Cardiac muscle cell (in vitro differentiated cells and primary cell): ENCODE measurements at regions not wholly inside any gene's neighbourhood (a gene's known extent, or its start where the extent isn't known, plus 50 kb on each side); places are given as distances from the start of the nearest gene placed in this dataset.

Source experiments
- DNase-seq, 2 donors: peaks; one replicate each; pipeline versions ENCODE4 v3.0.0 to v3.0.0-alpha.2; 2010 to 2017; ENCODE audit warnings: low read depth in 1 of 2, low spot score in 1 of 2
- H3K27ac ChIP-seq: fragments of 200-600 bp; sonication (generic); 2 replicates; pipeline ENCODE4 v1.5.1; 2016
- H3K27me3 ChIP-seq: fragments of 200-600 bp; sonication (generic); 2 replicates; pipeline ENCODE4 v1.6.0; 2016; ENCODE audit warnings: control low read depth
- H3K36me3 ChIP-seq: fragments of 200-600 bp; sonication (generic); 2 replicates; pipeline ENCODE4 v1.5.1; 2016; ENCODE audit warnings: control low read depth
- H3K4me1 ChIP-seq: fragments of 200-600 bp; sonication (generic); 2 replicates; pipeline ENCODE4 v1.8.1; 2017; ENCODE audit warnings: low read depth, mild to moderate bottlenecking, mixed run types
- H3K4me3 ChIP-seq: fragments of 200-600 bp; sonication (generic); 2 replicates; pipeline ENCODE4 v1.5.1; 2016; ENCODE audit warnings: mild to moderate bottlenecking
- H3K9me3 ChIP-seq: fragments of 200-600 bp; sonication (generic); 2 replicates; pipeline ENCODE4 v1.5.1; 2017; ENCODE audit warnings: low read depth, mild to moderate bottlenecking, control low read depth
- TF ChIP-seq, protein P1 (sequence below): IDR thresholded peaks from 2 replicates; pipeline ENCODE4 v1.5.1; 2012; ENCODE audit warnings: low read depth, mild to moderate bottlenecking, low read length

DNA sequence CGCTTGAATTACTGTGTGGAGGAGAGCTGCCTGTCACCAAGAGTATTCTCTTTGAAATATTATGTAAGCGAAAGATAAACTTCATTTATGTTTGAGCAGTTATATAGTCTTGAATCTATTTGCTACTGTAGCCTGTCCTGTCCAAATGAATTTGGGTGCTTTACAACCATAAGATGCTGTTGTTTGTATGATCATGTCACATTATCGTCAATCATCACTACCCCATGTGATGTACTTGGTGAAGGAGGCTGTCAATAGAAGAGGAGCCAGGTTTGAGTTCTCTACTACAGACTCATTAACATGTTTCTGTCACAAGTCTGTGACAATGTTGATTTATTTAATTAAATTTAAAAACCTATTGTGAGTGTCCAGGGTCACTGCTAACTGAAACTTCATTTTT, 403.3 kb upstream of the MEF2C start:
- H3K27me3 ChIP-seq, result no peaks in the 10 kb centered on the region
- H3K27ac ChIP-seq, result no peak overlapping the region
- H3K4me1 ChIP-seq, result peaks cover 9% of the 10 kb centered on the region
- no peaks in the 10 kb centered on the region for H3K9me3 ChIP-seq
- DNase-seq, result no peak
- H3K36me3 ChIP-seq, result no peaks in the 10 kb centered on the region
- no peak overlapping the region for H3K4me3 ChIP-seq
- TF ChIP-seq, protein P1, sequence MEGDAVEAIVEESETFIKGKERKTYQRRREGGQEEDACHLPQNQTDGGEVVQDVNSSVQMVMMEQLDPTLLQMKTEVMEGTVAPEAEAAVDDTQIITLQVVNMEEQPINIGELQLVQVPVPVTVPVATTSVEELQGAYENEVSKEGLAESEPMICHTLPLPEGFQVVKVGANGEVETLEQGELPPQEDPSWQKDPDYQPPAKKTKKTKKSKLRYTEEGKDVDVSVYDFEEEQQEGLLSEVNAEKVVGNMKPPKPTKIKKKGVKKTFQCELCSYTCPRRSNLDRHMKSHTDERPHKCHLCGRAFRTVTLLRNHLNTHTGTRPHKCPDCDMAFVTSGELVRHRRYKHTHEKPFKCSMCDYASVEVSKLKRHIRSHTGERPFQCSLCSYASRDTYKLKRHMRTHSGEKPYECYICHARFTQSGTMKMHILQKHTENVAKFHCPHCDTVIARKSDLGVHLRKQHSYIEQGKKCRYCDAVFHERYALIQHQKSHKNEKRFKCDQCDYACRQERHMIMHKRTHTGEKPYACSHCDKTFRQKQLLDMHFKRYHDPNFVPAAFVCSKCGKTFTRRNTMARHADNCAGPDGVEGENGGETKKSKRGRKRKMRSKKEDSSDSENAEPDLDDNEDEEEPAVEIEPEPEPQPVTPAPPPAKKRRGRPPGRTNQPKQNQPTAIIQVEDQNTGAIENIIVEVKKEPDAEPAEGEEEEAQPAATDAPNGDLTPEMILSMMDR, result no peak

DNA sequence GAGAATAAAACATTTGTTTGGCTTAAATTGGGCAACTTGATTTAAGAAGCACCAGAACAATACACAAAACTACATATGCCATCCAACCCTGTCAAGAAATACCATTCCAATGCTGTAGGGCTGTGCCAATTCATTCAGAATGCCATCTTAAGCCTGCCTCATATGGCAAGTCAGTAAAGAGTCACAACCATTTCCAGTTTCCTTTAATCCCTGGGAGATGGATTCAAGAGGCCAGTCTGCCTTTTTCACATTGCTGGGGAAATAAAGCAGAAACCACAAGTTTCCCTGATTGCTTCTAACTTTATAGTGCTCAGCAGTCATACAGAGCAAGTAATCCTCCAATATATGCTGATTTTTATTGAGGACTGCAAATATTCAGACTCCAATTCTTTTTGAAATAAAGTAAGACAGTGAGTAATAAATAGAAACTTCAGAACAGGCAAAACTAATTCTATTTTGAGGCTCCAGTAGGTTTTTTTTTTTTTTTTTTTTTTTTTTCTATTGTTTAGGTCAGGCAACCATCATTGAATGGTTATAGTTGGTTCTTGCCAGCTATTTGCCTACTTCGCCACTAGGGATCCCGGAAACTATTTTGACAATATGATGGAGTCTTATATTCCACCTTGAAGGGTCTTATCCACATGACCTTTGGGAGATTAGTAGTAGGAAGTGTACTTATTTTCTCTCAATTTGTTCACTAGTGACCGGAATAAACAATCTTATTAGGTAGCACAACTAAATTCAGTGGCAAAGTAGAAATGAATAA, 400.9 kb upstream of the MEF2C start:
- no peaks in the 10 kb centered on the region for H3K9me3 ChIP-seq
- peaks cover 24% of the 10 kb centered on the region for H3K4me1 ChIP-seq

DNA sequence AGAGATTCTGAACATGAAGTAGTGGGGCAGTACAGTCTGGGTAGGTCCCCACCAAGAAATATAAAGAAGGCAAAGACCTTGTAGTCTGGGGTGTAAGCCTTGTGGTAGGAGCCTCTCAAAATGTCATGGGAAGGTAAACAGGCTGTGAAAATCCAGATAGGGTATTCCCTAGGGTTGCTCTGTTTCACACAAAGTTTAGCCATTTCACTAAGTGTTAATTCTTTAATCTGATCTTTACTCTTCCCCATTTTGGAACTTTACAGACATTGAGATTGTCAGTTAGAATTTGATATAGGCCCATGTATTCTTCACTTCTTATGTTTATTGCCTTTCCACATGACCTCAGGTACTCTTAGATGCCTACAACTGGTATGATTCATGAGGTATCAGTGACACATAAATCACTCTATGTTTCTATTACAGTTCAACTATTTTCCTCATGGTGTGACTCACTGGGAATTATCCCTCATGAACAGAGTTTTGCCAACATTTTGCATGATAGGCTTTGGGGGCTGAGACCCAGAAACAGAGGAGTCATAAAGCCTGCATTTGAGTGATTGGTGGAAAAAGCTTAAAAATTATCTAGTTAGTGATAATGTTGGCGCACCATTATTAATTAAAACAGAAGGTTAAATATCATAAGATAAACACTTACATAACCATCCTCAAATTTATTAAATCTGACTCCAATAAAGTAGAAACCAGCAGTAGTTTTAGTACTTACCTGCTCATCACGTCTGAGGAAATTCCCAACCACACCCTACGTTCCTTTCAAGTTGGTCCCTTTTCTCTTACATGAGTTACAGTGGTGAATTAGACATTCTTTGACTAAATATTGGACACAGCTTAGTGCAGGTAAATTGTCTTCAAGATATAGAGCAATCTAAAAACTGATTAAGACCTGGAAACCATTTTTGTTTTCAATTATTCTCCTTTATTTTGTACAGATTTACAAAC, 399.8 kb upstream of the MEF2C start:
- no peak overlapping the region for H3K4me3 ChIP-seq
- no peaks in the 10 kb centered on the region for H3K27me3 ChIP-seq
- no peaks in the 10 kb centered on the region for H3K9me3 ChIP-seq
- TF ChIP-seq, protein P1, result no peak
- H3K36me3 ChIP-seq, result no peaks in the 10 kb centered on the region
- peaks cover 24% of the 10 kb centered on the region for H3K4me1 ChIP-seq
- DNase-seq, result peak in 1 of 2 donors; percentile 22
- no peak overlapping the region for H3K27ac ChIP-seq

More for the DNA sequence above, 400.9 kb upstream of the MEF2C start:
- Histone ChIP-seq H3K36me3 (no peaks in the 10 kb centered on the region), H3K27me3 (no peaks in the 10 kb centered on the region), H3K27ac (no peak overlapping the region), H3K4me3 (no peak overlapping the region)
- TF ChIP-seq, protein P1, result peak; percentile 6
- DNase-seq, result no peak

DNA sequence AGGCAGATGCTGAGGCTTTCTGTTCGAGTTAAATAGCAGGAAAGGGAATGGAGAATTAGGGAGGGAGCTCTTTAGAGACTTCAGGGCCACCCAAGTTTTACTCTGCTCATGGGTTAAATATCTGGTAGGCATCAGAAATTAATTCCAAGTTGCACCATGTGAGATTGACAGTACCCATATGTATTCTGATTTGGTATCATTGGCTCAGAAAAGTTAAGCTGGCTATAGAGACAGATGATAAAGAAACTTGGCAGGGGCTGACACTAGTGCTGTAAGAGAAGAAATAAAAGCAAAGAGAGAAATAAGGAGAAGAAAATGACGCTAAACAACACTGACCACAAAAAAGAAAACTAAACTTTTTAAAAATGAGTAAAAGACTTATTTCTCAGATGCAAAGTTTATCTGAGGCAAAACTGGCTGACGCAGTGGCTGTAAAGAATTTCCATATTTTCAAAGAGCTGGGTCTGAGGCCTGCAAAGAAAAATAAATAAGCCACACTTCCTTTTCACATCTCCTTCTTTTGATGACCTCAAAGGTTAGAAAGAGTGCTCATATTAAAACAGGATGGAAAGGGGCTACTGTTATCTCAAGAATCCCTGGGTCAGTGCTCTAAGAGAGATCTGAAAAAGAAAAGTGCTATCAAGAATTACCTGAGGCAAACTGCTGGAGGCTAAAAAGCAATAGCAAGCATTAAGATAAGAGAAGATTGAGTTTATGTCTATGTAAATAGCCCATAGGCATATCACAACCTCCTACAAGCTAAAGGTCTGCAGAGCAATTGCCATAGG, 399.0 kb upstream of the MEF2C start:
- Histone ChIP-seq H3K4me1 (peaks cover 24% of the 10 kb centered on the region), H3K27me3 (no peaks in the 10 kb centered on the region), H3K36me3 (no peaks in the 10 kb centered on the region), H3K9me3 (no peaks in the 10 kb centered on the region), H3K4me3 (no peak overlapping the region), H3K27ac (no peak overlapping the region)
- TF ChIP-seq, protein P1, result no peak
- DNase-seq, result no peak

DNA sequence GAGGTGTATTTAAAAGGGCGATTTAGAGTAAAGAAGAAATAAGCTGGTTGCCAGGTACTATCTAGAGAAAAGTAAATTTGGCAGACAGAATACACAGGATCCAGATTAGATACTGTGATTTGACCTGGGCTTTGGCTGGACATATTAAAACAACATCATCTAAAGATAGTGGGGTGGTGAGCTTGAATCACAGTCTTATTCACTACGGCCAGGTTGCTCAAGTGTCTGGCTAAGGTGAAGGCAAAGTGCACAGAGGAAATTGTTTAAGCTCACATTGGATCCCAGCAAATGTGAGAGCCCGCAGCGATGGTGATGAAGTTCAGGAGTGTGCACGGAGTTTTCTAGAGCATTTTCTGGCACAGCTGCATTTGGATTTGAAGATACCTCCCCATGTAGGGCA, 398.2 kb upstream of the MEF2C start:
- no peak overlapping the region for H3K27ac ChIP-seq
- DNase-seq, result no peak
- peaks cover 24% of the 10 kb centered on the region for H3K4me1 ChIP-seq
- H3K4me3 ChIP-seq, result no peak overlapping the region
- TF ChIP-seq, protein P1, result no peak
- no peaks in the 10 kb centered on the region for H3K9me3 ChIP-seq
- H3K27me3 ChIP-seq, result no peaks in the 10 kb centered on the region
- no peaks in the 10 kb centered on the region for H3K36me3 ChIP-seq
